ENCODE measurements at regions not wholly inside any gene's neighbourhood (a gene's known extent, or its start where the extent isn't known, plus 50 kb on each side); places are given as distances from the start of the nearest gene placed in this dataset.

DNA sequence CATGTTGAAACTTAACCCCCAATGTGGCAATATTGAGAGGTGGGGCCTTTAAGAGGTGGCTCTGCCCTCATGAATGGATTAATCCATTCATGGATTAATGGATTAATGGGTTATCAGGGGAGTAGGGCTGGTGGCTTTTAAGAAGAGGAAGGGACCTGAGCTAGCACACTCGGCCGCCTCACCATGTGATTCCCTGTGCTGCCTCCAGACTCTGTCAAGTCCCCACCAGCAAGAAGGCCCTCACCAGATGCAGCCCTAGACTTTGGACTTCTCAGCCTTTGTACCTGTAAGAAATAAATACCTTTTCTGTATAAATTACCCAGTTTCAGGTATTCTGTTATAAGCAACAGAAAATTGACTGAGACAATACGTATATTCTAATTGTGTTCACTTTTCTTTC is 272.2 kb upstream of the DMRT1 start:
- H3K18ac ChIP-seq (ENCODE audit: extremely low read depth, low read length): no peak overlapping the region
- no peak overlapping the region for H2BK120ac ChIP-seq (replicated peaks; ENCODE audit: low read depth, low read length)
- 88% methylated on average over 3 of the region's 3 CpGs; no CpG with 5 or more reads in 1 of the 2 experiments for WGBS, 2 experiments (ENCODE audit: extremely low coverage in 1 of 2, insufficient coverage in 1 of 2, insufficient read length in 1 of 2, insufficient replicate concordance in 2 of 2, low coverage in 1 of 2, low lambda C conversion rate in 2 of 2, missing lambda C conversion rate in 1 of 2)
- no peak overlapping the region for H2AFZ ChIP-seq (ENCODE audit: low read length)
- POLR2A ChIA-PET (ENCODE audit: partially characterized antibody): no interaction called here
- no peak overlapping the region for H4K5ac ChIP-seq (ENCODE audit: insufficient read length, low read depth, low read length)
- H3K79me2 ChIP-seq (ENCODE audit: control insufficient read depth in 1 of 2, insufficient read depth in 2 of 2, low read length in 2 of 2): peaks cover 0 to 33% of the 10 kb centered on the region in 2 experiments; a peak in 3 of 4 replicates
- peaks cover 0 to 1% of the 10 kb centered on the region in 2 experiments for H4K20me1 ChIP-seq (replicated peaks in 1 of 2; ENCODE audit: control insufficient read depth in 1 of 2, insufficient read depth in 2 of 2, low read length in 2 of 2)
- H2BK5ac ChIP-seq (ENCODE audit: low read depth, low read length): no peak overlapping the region
- no peak overlapping the region for H4K91ac ChIP-seq (replicated peaks; ENCODE audit: insufficient read length, low read length)
- peaks cover 3 to 8% (median 5%) of the 10 kb centered on the region in 4 experiments; a peak in 4 of 7 replicates for H3K4me1 ChIP-seq (replicated peaks in 1 of 4; ENCODE audit: control insufficient read depth in 3 of 4, insufficient read depth in 4 of 4, low read length in 3 of 4)
- no peak overlapping the region for H3K27ac ChIP-seq (ENCODE audit: low read depth, low read length)
- H3K4me3 ChIP-seq (ENCODE audit: extremely low read depth in 1 of 4, insufficient read depth in 2 of 4, low read depth in 3 of 4, low read length in 4 of 4): no peak overlapping the region
- no peak overlapping the region for H2BK20ac ChIP-seq (ENCODE audit: low read length)
- H3K9ac ChIP-seq (replicated peaks in 1 of 4; ENCODE audit: extremely low read depth in 1 of 4, low read depth in 3 of 4, low read length in 3 of 4): no peak overlapping the region
- no peak for DNase-seq (ENCODE audit: low read depth in 1 of 2, low spot score in 2 of 2)
- H3K4me2 ChIP-seq (ENCODE audit: insufficient read depth in 1 of 2, low read depth in 2 of 2, low read length in 2 of 2): no peak overlapping the region
- no peaks in the 10 kb centered on the region for H3K27me3 ChIP-seq (replicated peaks in 1 of 4; ENCODE audit: control insufficient read depth in 3 of 4, extremely low read depth in 1 of 4, insufficient read depth in 3 of 4, low read length in 3 of 4)
- CTCF ChIA-PET (ENCODE audit: partially characterized antibody): interaction anchor here (0.9 kb wide), 1 partner anchor 22 kb away, joined by 3 read pairs; no protein-coding TSS in a partner anchor
- no peak overlapping the region for H3K23ac ChIP-seq (ENCODE audit: insufficient read length)
- H3K14ac ChIP-seq (ENCODE audit: insufficient read length): no peak overlapping the region
- H4K8ac ChIP-seq (ENCODE audit: extremely low read depth, insufficient read depth, low read length): no peak overlapping the region
- H3K79me1 ChIP-seq (ENCODE audit: low read depth, low read length): no peaks in the 10 kb centered on the region; the same call in 1 of the 2 replicates
- H3K9me3 ChIP-seq (ENCODE audit: insufficient read depth in 2 of 2, low read depth in 1 of 2, low read length in 1 of 2): 0 out of 4 replicates have a peak, but pooled peaks cover 0 to 5% of the 10 kb centered on the region in 2 experiments
- peaks cover 0 to 4% (median 0%) of the 10 kb centered on the region in 4 experiments; a peak in 3 of 8 replicates for H3K36me3 ChIP-seq (ENCODE audit: control insufficient read depth in 2 of 4, insufficient read depth in 4 of 4, low read length in 3 of 4)
- H3K23me2 ChIP-seq (ENCODE audit: low read depth, low read length): no peaks in the 10 kb centered on the region
- no peak overlapping the region for H2BK15ac ChIP-seq (ENCODE audit: low read length)
- no peak overlapping the region for H2BK12ac ChIP-seq (ENCODE audit: low read depth, low read length)
- H2AK5ac ChIP-seq (ENCODE audit: low read depth, low read length): no peak overlapping the region
- H3K4ac ChIP-seq (replicated peaks; ENCODE audit: insufficient read length, low read depth, low read length): no peak overlapping the region
- no peak for FAIRE-seq
- H3K56ac ChIP-seq (replicated peaks; ENCODE audit: insufficient read length, low read depth, low read length): no peak overlapping the region
- no peak for TF ChIP-seq JUND (IDR thresholded peaks at IDR 0.05; ENCODE audit: low read length)

All from H1 (cell line).